ENCODE measurements at regions not wholly inside any gene's neighbourhood (a gene's known extent, or its start where the extent isn't known, plus 50 kb on each side); places are given as distances from the start of the nearest gene placed in this dataset.
A peak's percentile ranks its signal among the peaks of the same experiment; 100 is the strongest.
"Not testable (repeated sequence)": the region's sequence is repeated elsewhere in the genome, so short reads cannot be mapped to it uniquely, and the experiment has no call there.

- DNase-seq (ENCODE audit: low read depth in 2 of 2): no peak
Measured at GRCh38 chr11:22567759-22568158, 57.9 kb downstream of the FANCF start.

- DNase-seq (ENCODE audit: low read depth in 2 of 2): no peak
Measured at GRCh38 chr11:22566293-22566692, 59.3 kb downstream of the FANCF start.

GRCh38 chr11:22561283-22561682, 64.3 kb downstream of the FANCF start:
- no peak for DNase-seq (ENCODE audit: low read depth in 2 of 2)

- DNase-seq (ENCODE audit: low read depth in 2 of 2): no peak
Measured at GRCh38 chr11:22559416-22559815, 66.2 kb downstream of the FANCF start.

GRCh38 chr11:22558664-22559063, 67.0 kb downstream of the FANCF start:
- DNase-seq (ENCODE audit: low read depth in 2 of 2): no peak

GRCh38 chr11:22556381-22556780, 69.2 kb downstream of the FANCF start:
- no peak for DNase-seq (ENCODE audit: low read depth in 2 of 2)

- no peak for DNase-seq (ENCODE audit: low read depth in 2 of 2)
Measured at GRCh38 chr11:22555881-22556280, 69.7 kb downstream of the FANCF start.

GRCh38 chr11:22554221-22554620, 71.4 kb downstream of the FANCF start:
- no peak for DNase-seq (ENCODE audit: low read depth in 2 of 2)

GRCh38 chr11:22552885-22553284, 72.7 kb downstream of the FANCF start:
- no peak for DNase-seq (ENCODE audit: low read depth in 2 of 2)

- no peak for DNase-seq (ENCODE audit: low read depth in 2 of 2)
Measured at GRCh38 chr11:22546746-22547145, 78.9 kb downstream of the FANCF start.

- no peak for DNase-seq (ENCODE audit: low read depth in 2 of 2)
Measured at GRCh38 chr11:22543261-22543660, 82.4 kb downstream of the FANCF start.

GRCh38 chr11:22539821-22540256, 85.8 kb downstream of the FANCF start:
- peak; percentile 42 to 49 for DNase-seq (ENCODE audit: low read depth in 2 of 2)

- no peak for DNase-seq (ENCODE audit: low read depth in 2 of 2)
Measured at GRCh38 chr11:22536071-22536470, 89.6 kb downstream of the FANCF start.

- not testable (repeated sequence) for DNase-seq (ENCODE audit: low read depth in 2 of 2)
Measured at GRCh38 chr11:22528612-22529429, 96.8 kb downstream of the FANCF start.

GRCh38 chr11:22522225-22522624, 103.4 kb downstream of the FANCF start:
- no peak for DNase-seq (ENCODE audit: low read depth in 2 of 2)

- peak in 1 of 2 donors; percentile 59 for DNase-seq (ENCODE audit: low read depth in 2 of 2)
Measured at GRCh38 chr11:22521226-22521625, 104.4 kb downstream of the FANCF start.

GRCh38 chr11:22520521-22520920, 105.1 kb downstream of the FANCF start:
- no peak for DNase-seq (ENCODE audit: low read depth in 2 of 2)

- peak in 1 of 2 donors; percentile 12 for DNase-seq (ENCODE audit: low read depth in 2 of 2)
Measured at GRCh38 chr11:22518344-22518743, 107.3 kb downstream of the FANCF start.

GRCh38 chr11:22516111-22516510, 109.5 kb downstream of the FANCF start:
- DNase-seq (ENCODE audit: low read depth in 2 of 2): no peak

- no peak for DNase-seq (ENCODE audit: low read depth in 2 of 2)
Measured at GRCh38 chr11:22512457-22512856, 113.2 kb downstream of the FANCF start.

GRCh38 chr11:22510741-22511140, 114.9 kb downstream of the FANCF start:
- DNase-seq (ENCODE audit: low read depth in 2 of 2): no peak

GRCh38 chr11:22510010-22510409, 115.6 kb downstream of the FANCF start:
- DNase-seq (ENCODE audit: low read depth in 2 of 2): no peak

- DNase-seq (ENCODE audit: low read depth in 2 of 2): no peak
Measured at GRCh38 chr11:22508665-22509064, 117.0 kb downstream of the FANCF start.

- no peak for DNase-seq (ENCODE audit: low read depth in 2 of 2)
Measured at GRCh38 chr11:22497474-22497873, 128.1 kb downstream of the FANCF start.
